Vagina (tissue), 2 donors: ENCODE measurements at regions not wholly inside any gene's neighbourhood (a gene's known extent, or its start where the extent isn't known, plus 50 kb on each side); places are given as distances from the start of the nearest gene placed in this dataset.
A peak's percentile ranks its signal among the peaks of the same experiment; 100 is the strongest.

Experiments
- DNase-seq, 2 donors: peaks; one replicate each; pipeline ENCODE4 v3.0.0-alpha.2; 2017; ENCODE audit errors: extremely low spot score in 2 of 2
- H3K27ac ChIP-seq: fragments of 200-600 bp; sonication (generic); one replicate; pipeline ENCODE4 v1.5.1; 2019
- H3K27me3 ChIP-seq: fragments of 200-600 bp; sonication (generic); one replicate; pipeline ENCODE4 v1.5.1; 2019
- H3K36me3 ChIP-seq, 2 donors: fragments of 200-600 bp; sonication (generic); one replicate each; pipeline ENCODE4 v1.5.1; 2017 to 2019
- H3K4me1 ChIP-seq: fragments of 200-600 bp; sonication (generic); one replicate; pipeline ENCODE4 v1.5.1; 2019
- H3K4me3 ChIP-seq, 2 donors: fragments of 200-600 bp; sonication (generic); 1 replicate in 1 of 2; 2 replicates in 1 of 2; pipeline ENCODE4 v1.5.1; 2016 to 2019
- H3K9me3 ChIP-seq: fragments of 200-600 bp; sonication (generic); one replicate; pipeline ENCODE4 v1.5.1; 2019
- POLR2A ChIP-seq, 2 donors: fragments of 450-650 bp; IDR thresholded peaks; one replicate each; pipeline ENCODE4 v1.6.1; 2017; ENCODE audit warnings: antibody characterized with exemption in 2 of 2, mild to moderate bottlenecking in 2 of 2, moderate library complexity in 2 of 2
- POLR2AphosphoS5 ChIP-seq, 2 donors: sonication (generic); formaldehyde crosslinking; IDR thresholded peaks; one replicate each; pipeline ENCODE4 v1.9.0; 2017; ENCODE audit warnings: antibody characterized with exemption in 2 of 2, mild to moderate bottlenecking in 2 of 2, low read depth in 1 of 2; ENCODE audit not compliant: insufficient read depth in 1 of 2
- intact Hi-C: fragments of 100-400 bp; cut with DNase I; formaldehyde crosslinking; loops from one replicate; pipeline ENCODE4 v1.15.1; 2023
- TF ChIP-seq, protein P1 (sequence below), 3 experiments: fragments of 450-650 bp in 2 of 3; fragments of 200-600 bp in 1 of 3; sonication (generic) in 1 of 3; IDR thresholded peaks; one replicate each; pipeline ENCODE4 v1.5.1; 2017 to 2019; ENCODE audit warnings: antibody characterized with exemption in 3 of 3, mild to moderate bottlenecking in 2 of 3, moderate library complexity in 2 of 3

DNA sequence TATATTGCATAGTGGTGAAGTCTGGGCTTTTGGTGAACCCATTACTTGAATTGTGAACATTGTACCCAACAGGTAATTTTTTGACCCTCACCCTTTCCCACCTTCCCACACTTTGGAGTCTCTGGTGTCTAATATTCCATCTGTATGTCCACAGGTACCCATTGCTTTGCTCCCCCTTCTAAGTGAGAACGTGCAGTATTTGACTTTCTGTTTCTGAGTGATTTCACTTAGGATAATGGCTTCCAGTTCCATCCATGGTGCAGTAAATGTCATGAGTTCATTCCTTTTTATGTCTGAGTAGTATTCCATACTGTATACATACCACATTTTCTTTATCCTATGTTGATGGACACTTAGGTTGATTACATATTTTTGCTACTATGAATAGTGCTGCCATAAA is 91.5 kb upstream of the KIF5B start:
- intact Hi-C loops = no loop called here
- no peak for TF ChIP-seq POLR2A (IDR thresholded peaks at IDR 0.05)
- no peak for TF ChIP-seq POLR2AphosphoS5 (IDR thresholded peaks at IDR 0.05; ENCODE audit: insufficient read depth in 1 of 2, low read depth in 1 of 2)
- TF ChIP-seq, protein P1, sequence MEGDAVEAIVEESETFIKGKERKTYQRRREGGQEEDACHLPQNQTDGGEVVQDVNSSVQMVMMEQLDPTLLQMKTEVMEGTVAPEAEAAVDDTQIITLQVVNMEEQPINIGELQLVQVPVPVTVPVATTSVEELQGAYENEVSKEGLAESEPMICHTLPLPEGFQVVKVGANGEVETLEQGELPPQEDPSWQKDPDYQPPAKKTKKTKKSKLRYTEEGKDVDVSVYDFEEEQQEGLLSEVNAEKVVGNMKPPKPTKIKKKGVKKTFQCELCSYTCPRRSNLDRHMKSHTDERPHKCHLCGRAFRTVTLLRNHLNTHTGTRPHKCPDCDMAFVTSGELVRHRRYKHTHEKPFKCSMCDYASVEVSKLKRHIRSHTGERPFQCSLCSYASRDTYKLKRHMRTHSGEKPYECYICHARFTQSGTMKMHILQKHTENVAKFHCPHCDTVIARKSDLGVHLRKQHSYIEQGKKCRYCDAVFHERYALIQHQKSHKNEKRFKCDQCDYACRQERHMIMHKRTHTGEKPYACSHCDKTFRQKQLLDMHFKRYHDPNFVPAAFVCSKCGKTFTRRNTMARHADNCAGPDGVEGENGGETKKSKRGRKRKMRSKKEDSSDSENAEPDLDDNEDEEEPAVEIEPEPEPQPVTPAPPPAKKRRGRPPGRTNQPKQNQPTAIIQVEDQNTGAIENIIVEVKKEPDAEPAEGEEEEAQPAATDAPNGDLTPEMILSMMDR (IDR thresholded peaks at IDR 0.05) = no peak
- H3K27ac ChIP-seq = no peak overlapping the region
- no peaks in the 10 kb centered on the region for H3K36me3 ChIP-seq
- no peak overlapping the region for H3K4me3 ChIP-seq
- H3K9me3 ChIP-seq = no peaks in the 10 kb centered on the region
- H3K4me1 ChIP-seq = peaks cover 11% of the 10 kb centered on the region
- DNase-seq = no peak
- H3K27me3 ChIP-seq = no peaks in the 10 kb centered on the region

DNA sequence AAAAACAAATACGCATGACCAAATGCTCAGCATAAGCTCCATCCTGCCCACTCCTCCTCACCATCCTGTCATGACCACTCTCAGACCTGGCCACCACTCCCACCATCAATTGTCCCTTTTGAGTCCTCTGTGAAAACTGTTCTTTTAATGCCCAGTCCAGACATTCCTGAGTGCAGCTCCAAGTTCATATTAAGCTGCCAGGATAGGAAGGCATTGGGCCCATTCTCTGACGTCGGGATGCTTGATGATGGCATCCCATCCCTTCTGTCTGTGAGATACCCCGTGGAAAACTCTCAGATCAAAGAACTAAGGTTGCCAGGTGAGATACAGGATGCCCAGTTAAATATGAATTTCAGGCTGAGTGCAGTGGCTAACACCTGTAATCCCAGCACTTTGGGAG is 89.9 kb upstream of the KIF5B start:
- intact Hi-C loops = no loop called here
- no peak overlapping the region for H3K4me3 ChIP-seq

GRCh38 chr10:32144817-32145688 is 88.8 kb upstream of the KIF5B start:
- DNase-seq = no peak
- Histone ChIP-seq H3K9me3 (no peaks in the 10 kb centered on the region), H3K27me3 (no peaks in the 10 kb centered on the region), H3K4me1 (peaks cover 13% of the 10 kb centered on the region), H3K36me3 (no peaks in the 10 kb centered on the region), H3K4me3 (no peak overlapping the region), H3K27ac (no peak overlapping the region)
- no peak for TF ChIP-seq POLR2AphosphoS5 (IDR thresholded peaks at IDR 0.05; ENCODE audit: insufficient read depth in 1 of 2, low read depth in 1 of 2)
- no peak for TF ChIP-seq POLR2A (IDR thresholded peaks at IDR 0.05)
- TF ChIP-seq, protein P1 (IDR thresholded peaks at IDR 0.05) = no peak
- intact Hi-C loops = no loop called here

More for the DNA sequence above, 89.9 kb upstream of the KIF5B start:
- Histone ChIP-seq H3K36me3 (no peaks in the 10 kb centered on the region), H3K4me1 (peaks cover 16% of the 10 kb centered on the region), H3K9me3 (no peaks in the 10 kb centered on the region), H3K27ac (no peak overlapping the region), H3K27me3 (no peaks in the 10 kb centered on the region)
- DNase-seq = no peak
- TF ChIP-seq POLR2AphosphoS5 (IDR thresholded peaks at IDR 0.05; ENCODE audit: insufficient read depth in 1 of 2, low read depth in 1 of 2) = no peak

DNA sequence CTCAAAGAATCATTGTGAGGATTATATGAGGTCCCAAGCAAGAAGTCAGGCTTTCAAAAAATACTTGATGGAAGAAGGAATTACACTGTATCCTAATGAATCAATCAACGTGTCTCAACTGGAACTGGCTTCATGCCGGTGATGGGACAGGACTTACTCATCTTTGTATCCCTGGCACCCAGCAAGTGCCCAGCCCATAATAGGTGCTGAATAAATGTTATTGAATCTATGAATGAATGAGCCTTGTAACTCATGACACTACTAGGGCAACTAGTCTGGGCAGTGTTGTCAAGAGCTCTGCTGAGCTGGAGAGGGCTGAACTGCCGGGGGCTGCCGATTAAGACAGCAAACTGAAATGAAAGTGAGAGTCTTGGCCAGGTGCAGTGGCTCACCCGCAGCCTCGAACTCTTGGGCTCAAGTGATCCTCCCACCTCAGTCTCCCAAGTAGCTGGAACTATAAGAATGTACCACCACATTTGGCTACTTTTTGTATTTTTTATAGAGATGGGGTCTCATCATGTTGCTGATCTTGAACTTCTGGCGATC is 87.2 kb upstream of the KIF5B start:
- peaks cover 22% of the 10 kb centered on the region for H3K4me1 ChIP-seq

GRCh38 chr10:32142646-32143045 is 86.4 kb upstream of the KIF5B start:
- no peak overlapping the region for H3K27ac ChIP-seq
- H3K36me3 ChIP-seq = no peaks in the 10 kb centered on the region
- H3K9me3 ChIP-seq = no peaks in the 10 kb centered on the region
- no peak overlapping the region for H3K4me3 ChIP-seq
- H3K4me1 ChIP-seq = peaks cover 22% of the 10 kb centered on the region
- intact Hi-C loops = no loop called here
- no peaks in the 10 kb centered on the region for H3K27me3 ChIP-seq
- TF ChIP-seq POLR2A (IDR thresholded peaks at IDR 0.05) (no peak), POLR2AphosphoS5 (IDR thresholded peaks at IDR 0.05; ENCODE audit: insufficient read depth in 1 of 2, low read depth in 1 of 2) (no peak)
- TF ChIP-seq, protein P1 (IDR thresholded peaks at IDR 0.05) = no peak
- DNase-seq = no peak

More for the DNA sequence above, 87.2 kb upstream of the KIF5B start:
- Histone ChIP-seq H3K27ac (no peak overlapping the region), H3K27me3 (no peaks in the 10 kb centered on the region), H3K4me3 (no peak overlapping the region), H3K9me3 (no peaks in the 10 kb centered on the region), H3K36me3 (no peaks in the 10 kb centered on the region)
- intact Hi-C loops = no loop called here
- TF ChIP-seq, protein P1 (IDR thresholded peaks at IDR 0.05) = no peak
- TF ChIP-seq POLR2AphosphoS5 (IDR thresholded peaks at IDR 0.05; ENCODE audit: insufficient read depth in 1 of 2, low read depth in 1 of 2) = peak in 1 of 2 donors; percentile 60
- DNase-seq = no peak
